ENCODE measurements at regions not wholly inside any gene's neighbourhood (a gene's known extent, or its start where the extent isn't known, plus 50 kb on each side); places are given as distances from the start of the nearest gene placed in this dataset.

DNA sequence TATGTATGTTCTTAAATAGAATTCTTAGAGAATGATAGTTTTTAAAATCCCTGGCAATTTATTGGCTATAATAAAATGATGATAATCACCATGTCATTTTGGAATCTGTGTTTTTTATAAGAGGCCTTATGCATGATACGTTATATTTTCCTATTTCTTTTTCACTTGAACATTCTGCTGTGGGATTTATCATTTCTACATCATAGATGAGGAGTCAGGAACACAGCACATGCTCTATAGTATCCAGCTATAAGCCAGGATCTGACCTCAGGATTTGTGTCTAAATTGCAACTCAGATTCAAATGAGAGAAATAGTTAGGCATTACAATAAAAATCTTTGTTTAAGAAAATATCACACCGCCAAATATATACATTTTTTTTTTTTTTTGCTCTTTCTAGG is 928.0 kb downstream of the EFNB2 start:
- no peak for FAIRE-seq
- Histone ChIP-seq H3K4ac (replicated peaks; ENCODE audit: insufficient read length, low read depth, low read length) (no peak overlapping the region), H2BK15ac (ENCODE audit: low read length) (no peak overlapping the region), H3K4me2 (ENCODE audit: insufficient read depth in 1 of 2, low read depth in 2 of 2, low read length in 2 of 2) (no peak overlapping the region), H3K27me3 (replicated peaks in 1 of 4; ENCODE audit: control insufficient read depth in 3 of 4, extremely low read depth in 1 of 4, insufficient read depth in 3 of 4, low read length in 3 of 4) (no peaks in the 10 kb centered on the region), H3K36me3 (ENCODE audit: control insufficient read depth in 2 of 4, insufficient read depth in 4 of 4, low read length in 3 of 4) (no peaks in the 10 kb centered on the region), H3K4me3 (ENCODE audit: extremely low read depth in 1 of 4, insufficient read depth in 2 of 4, low read depth in 3 of 4, low read length in 4 of 4) (no peak overlapping the region), H4K91ac (replicated peaks; ENCODE audit: insufficient read length, low read length) (no peak overlapping the region), H3K79me1 (ENCODE audit: low read depth, low read length) (no peaks in the 10 kb centered on the region), H4K20me1 (replicated peaks in 1 of 2; ENCODE audit: control insufficient read depth in 1 of 2, insufficient read depth in 2 of 2, low read length in 2 of 2) (no peaks in the 10 kb centered on the region), H3K4me1 (replicated peaks in 1 of 4; ENCODE audit: control insufficient read depth in 3 of 4, insufficient read depth in 4 of 4, low read length in 3 of 4) (peaks cover 0 to 6% (median 2%) of the 10 kb centered on the region in 4 experiments; a peak in 3 of 7 replicates), H2BK12ac (ENCODE audit: low read depth, low read length) (no peak overlapping the region), H4K8ac (ENCODE audit: extremely low read depth, insufficient read depth, low read length) (no peak overlapping the region), H2BK120ac (replicated peaks; ENCODE audit: low read depth, low read length) (no peak overlapping the region), H3K23ac (ENCODE audit: insufficient read length) (no peak overlapping the region), H3K56ac (replicated peaks; ENCODE audit: insufficient read length, low read depth, low read length) (no peak overlapping the region), H3K23me2 (ENCODE audit: low read depth, low read length) (no peaks in the 10 kb centered on the region), H3K27ac (ENCODE audit: low read depth, low read length) (no peak overlapping the region), H2BK5ac (ENCODE audit: low read depth, low read length) (no peak overlapping the region), H2AFZ (ENCODE audit: low read length) (no peak overlapping the region), H2BK20ac (ENCODE audit: low read length) (no peak overlapping the region), H3K9me3 (ENCODE audit: insufficient read depth in 2 of 2, low read depth in 1 of 2, low read length in 1 of 2) (no peaks in the 10 kb centered on the region), H2AK5ac (ENCODE audit: low read depth, low read length) (no peak overlapping the region), H3K18ac (ENCODE audit: extremely low read depth, low read length) (no peak overlapping the region), H3K79me2 (ENCODE audit: control insufficient read depth in 1 of 2, insufficient read depth in 2 of 2, low read length in 2 of 2) (no peaks in the 10 kb centered on the region), H3K9ac (replicated peaks in 1 of 4; ENCODE audit: extremely low read depth in 1 of 4, low read depth in 3 of 4, low read length in 3 of 4) (no peak overlapping the region), H3K14ac (ENCODE audit: insufficient read length) (no peak overlapping the region), H4K5ac (ENCODE audit: insufficient read length, low read depth, low read length) (no peak overlapping the region)
- ChIA-PET POLR2A (ENCODE audit: partially characterized antibody) (no interaction called here), CTCF (ENCODE audit: partially characterized antibody) (no interaction called here)
- WGBS, 2 experiments (ENCODE audit: extremely low coverage in 1 of 2, insufficient coverage in 1 of 2, insufficient read length in 1 of 2, insufficient replicate concordance in 2 of 2, low coverage in 1 of 2, low lambda C conversion rate in 2 of 2, missing lambda C conversion rate in 1 of 2) = 92% methylated on average over 2 of the region's 2 CpGs; no CpG with 5 or more reads in 1 of the 2 experiments
- DNase-seq (ENCODE audit: low read depth in 1 of 2, low spot score in 2 of 2) = no peak
- TF ChIP-seq PHF8 (conservative IDR thresholded peaks at IDR 0.05; ENCODE audit: low read depth, low read length) = no peak
- no peak for TF ChIP-seq POLR2A (IDR thresholded peaks at IDR 0.05; ENCODE audit: control extremely low read depth in 1 of 2, low read depth in 2 of 2, low read length in 2 of 2)
- TF ChIP-seq SAP30 (IDR thresholded peaks at IDR 0.05; ENCODE audit: insufficient read depth, insufficient replicate concordance, low read length) = no peak
- no peak for TF ChIP-seq CREB1 (IDR thresholded peaks at IDR 0.05)
- TF ChIP-seq, protein P1, sequence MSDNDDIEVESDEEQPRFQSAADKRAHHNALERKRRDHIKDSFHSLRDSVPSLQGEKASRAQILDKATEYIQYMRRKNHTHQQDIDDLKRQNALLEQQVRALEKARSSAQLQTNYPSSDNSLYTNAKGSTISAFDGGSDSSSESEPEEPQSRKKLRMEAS (IDR thresholded peaks at IDR 0.05) = no peak
- TF ChIP-seq BRCA1 (IDR thresholded peaks at IDR 0.05; ENCODE audit: low read depth, low read length) = no peak
- no peak for TF ChIP-seq SP4 (IDR thresholded peaks at IDR 0.05; ENCODE audit: low read length)
- no peak for TF ChIP-seq TBP (IDR thresholded peaks at IDR 0.05; ENCODE audit: low read depth, low read length)
- no peak for TF ChIP-seq SRF (IDR thresholded peaks at IDR 0.05; ENCODE audit: low read depth, low read length)
- TF ChIP-seq EZH2 (IDR thresholded peaks at IDR 0.05; ENCODE audit: low read depth, low read length, severe bottlenecking) = no peak
- TF ChIP-seq SUZ12 (IDR thresholded peaks at IDR 0.05; ENCODE audit: low read length) = no peak
- no peak for TF ChIP-seq SIX5 (IDR thresholded peaks at IDR 0.05; ENCODE audit: low read depth, low read length)
- no peak for TF ChIP-seq SP2 (IDR thresholded peaks at IDR 0.05; ENCODE audit: low read length)
- TF ChIP-seq SP1 (IDR thresholded peaks at IDR 0.05; ENCODE audit: low read depth, low read length) = no peak
- no peak for TF ChIP-seq TAF7 (optimal IDR thresholded peaks at IDR 0.05; ENCODE audit: borderline replicate concordance, low read depth, low read length)
- no peak for TF ChIP-seq FOSL1 (IDR thresholded peaks at IDR 0.05; ENCODE audit: insufficient read depth, low read depth, low read length)
